ENCODE measurements at regions not wholly inside any gene's neighbourhood (a gene's known extent, or its start where the extent isn't known, plus 50 kb on each side); places are given as distances from the start of the nearest gene placed in this dataset.
"Not testable (repeated sequence)": the region's sequence is repeated elsewhere in the genome, so short reads cannot be mapped to it uniquely, and the experiment has no call there.

- no peaks in the 10 kb centered on the region for H3K4me1 ChIP-seq (ENCODE audit: control insufficient read depth, insufficient read depth, low read length)
- no peak overlapping the region for H3K4me3 ChIP-seq (ENCODE audit: low read depth, low read length)
- no peak overlapping the region for H3K27ac ChIP-seq (ENCODE audit: low read depth, low read length)
- no peaks in the 10 kb centered on the region for H3K27me3 ChIP-seq (ENCODE audit: control insufficient read depth, insufficient read depth, low read length)
- no peaks in the 10 kb centered on the region for H3K9me3 ChIP-seq (ENCODE audit: control insufficient read depth, insufficient read depth, low read length)
- H3K9ac ChIP-seq (ENCODE audit: low read depth, low read length): no peak overlapping the region
- no peaks in the 10 kb centered on the region for H3K36me3 ChIP-seq (ENCODE audit: control insufficient read depth, insufficient read depth, low read length)
Observed at GRCh38 chr3:56937580-56937979, 122.9 kb upstream of the SPATA12 start.

DNA sequence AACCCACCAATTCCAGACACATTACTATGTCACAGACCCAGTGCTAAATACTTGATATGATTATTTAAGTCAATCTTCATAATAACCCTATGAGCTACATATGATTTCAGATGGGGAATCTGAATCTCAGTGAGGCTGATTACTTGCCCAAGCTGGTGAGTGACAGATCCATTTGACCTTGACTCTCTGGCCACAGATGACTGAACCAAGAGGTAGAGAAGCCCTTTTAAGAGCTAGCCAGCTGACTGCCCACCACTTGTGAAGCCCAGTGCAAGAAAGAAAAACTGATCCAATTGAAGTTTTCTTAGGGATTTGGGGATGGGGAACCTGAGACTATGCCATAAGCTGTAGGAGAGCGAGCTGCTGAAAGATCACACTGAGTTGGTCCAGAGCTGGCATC is 124.7 kb upstream of the SPATA12 start:
- H3K9ac ChIP-seq (ENCODE audit: low read depth, low read length): no peak overlapping the region
- H3K4me1 ChIP-seq (ENCODE audit: control insufficient read depth, insufficient read depth, low read length): no peaks in the 10 kb centered on the region
- H3K4me3 ChIP-seq (ENCODE audit: low read depth, low read length): no peak overlapping the region
- H3K9me3 ChIP-seq (ENCODE audit: control insufficient read depth, insufficient read depth, low read length): no peaks in the 10 kb centered on the region
- no peaks in the 10 kb centered on the region for H3K27me3 ChIP-seq (ENCODE audit: control insufficient read depth, insufficient read depth, low read length)
- no peaks in the 10 kb centered on the region for H3K36me3 ChIP-seq (ENCODE audit: control insufficient read depth, insufficient read depth, low read length)
- no peak overlapping the region for H3K27ac ChIP-seq (ENCODE audit: low read depth, low read length)

GRCh38 chr3:56934481-56934880 is 126.0 kb upstream of the SPATA12 start:
- not testable (repeated sequence) for H3K36me3 ChIP-seq (ENCODE audit: control insufficient read depth, insufficient read depth, low read length); H3K4me3 ChIP-seq (ENCODE audit: low read depth, low read length); H3K4me1 ChIP-seq (ENCODE audit: control insufficient read depth, insufficient read depth, low read length); H3K27me3 ChIP-seq (ENCODE audit: control insufficient read depth, insufficient read depth, low read length); H3K9me3 ChIP-seq (ENCODE audit: control insufficient read depth, insufficient read depth, low read length); H3K27ac ChIP-seq (ENCODE audit: low read depth, low read length); H3K9ac ChIP-seq (ENCODE audit: low read depth, low read length)

GRCh38 chr3:56933803-56934202 is 126.7 kb upstream of the SPATA12 start:
- Histone ChIP-seq H3K27ac (ENCODE audit: low read depth, low read length) (no peak overlapping the region), H3K27me3 (ENCODE audit: control insufficient read depth, insufficient read depth, low read length) (no peaks in the 10 kb centered on the region), H3K4me1 (ENCODE audit: control insufficient read depth, insufficient read depth, low read length) (peaks cover 6% of the 10 kb centered on the region), H3K9me3 (ENCODE audit: control insufficient read depth, insufficient read depth, low read length) (no peaks in the 10 kb centered on the region), H3K36me3 (ENCODE audit: control insufficient read depth, insufficient read depth, low read length) (no peaks in the 10 kb centered on the region), H3K9ac (ENCODE audit: low read depth, low read length) (no peak overlapping the region), H3K4me3 (ENCODE audit: low read depth, low read length) (no peak overlapping the region)

GRCh38 chr3:56932866-56933265 is 127.6 kb upstream of the SPATA12 start:
- H3K27me3 ChIP-seq (ENCODE audit: control insufficient read depth, insufficient read depth, low read length): no peaks in the 10 kb centered on the region
- no peak overlapping the region for H3K9ac ChIP-seq (ENCODE audit: low read depth, low read length)
- H3K9me3 ChIP-seq (ENCODE audit: control insufficient read depth, insufficient read depth, low read length): no peaks in the 10 kb centered on the region
- no peaks in the 10 kb centered on the region for H3K36me3 ChIP-seq (ENCODE audit: control insufficient read depth, insufficient read depth, low read length)
- peaks cover 15% of the 10 kb centered on the region for H3K4me1 ChIP-seq (ENCODE audit: control insufficient read depth, insufficient read depth, low read length)
- H3K27ac ChIP-seq (ENCODE audit: low read depth, low read length): no peak overlapping the region
- H3K4me3 ChIP-seq (ENCODE audit: low read depth, low read length): no peak overlapping the region

GRCh38 chr3:56931836-56932235 is 128.6 kb upstream of the SPATA12 start:
- Histone ChIP-seq H3K27me3 (ENCODE audit: control insufficient read depth, insufficient read depth, low read length) (no peaks in the 10 kb centered on the region), H3K36me3 (ENCODE audit: control insufficient read depth, insufficient read depth, low read length) (no peaks in the 10 kb centered on the region), H3K9ac (ENCODE audit: low read depth, low read length) (no peak overlapping the region), H3K27ac (ENCODE audit: low read depth, low read length) (no peak overlapping the region), H3K4me1 (ENCODE audit: control insufficient read depth, insufficient read depth, low read length) (peaks cover 15% of the 10 kb centered on the region), H3K4me3 (ENCODE audit: low read depth, low read length) (no peak overlapping the region), H3K9me3 (ENCODE audit: control insufficient read depth, insufficient read depth, low read length) (no peaks in the 10 kb centered on the region)

DNA sequence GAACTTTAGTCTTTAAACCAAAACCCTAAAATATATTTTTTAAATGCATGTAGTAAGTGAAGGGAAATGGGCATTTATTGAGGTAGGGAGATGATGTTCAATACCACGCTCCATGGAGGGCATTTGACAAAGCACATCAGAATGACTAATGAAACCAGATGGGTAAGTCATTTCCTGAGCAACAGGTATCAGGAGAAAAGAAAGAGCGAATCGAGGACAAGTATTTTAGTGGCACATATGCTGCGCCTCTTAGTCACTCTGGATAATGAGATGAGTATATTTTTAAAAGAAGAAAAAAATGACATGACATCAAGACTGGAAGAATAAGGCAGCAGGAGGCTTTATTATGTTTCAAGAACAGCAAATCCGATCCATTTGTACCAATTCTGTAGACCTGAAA is 129.0 kb upstream of the ARHGEF3 start:
- H3K27ac ChIP-seq (ENCODE audit: low read depth, low read length): no peak overlapping the region

DNA sequence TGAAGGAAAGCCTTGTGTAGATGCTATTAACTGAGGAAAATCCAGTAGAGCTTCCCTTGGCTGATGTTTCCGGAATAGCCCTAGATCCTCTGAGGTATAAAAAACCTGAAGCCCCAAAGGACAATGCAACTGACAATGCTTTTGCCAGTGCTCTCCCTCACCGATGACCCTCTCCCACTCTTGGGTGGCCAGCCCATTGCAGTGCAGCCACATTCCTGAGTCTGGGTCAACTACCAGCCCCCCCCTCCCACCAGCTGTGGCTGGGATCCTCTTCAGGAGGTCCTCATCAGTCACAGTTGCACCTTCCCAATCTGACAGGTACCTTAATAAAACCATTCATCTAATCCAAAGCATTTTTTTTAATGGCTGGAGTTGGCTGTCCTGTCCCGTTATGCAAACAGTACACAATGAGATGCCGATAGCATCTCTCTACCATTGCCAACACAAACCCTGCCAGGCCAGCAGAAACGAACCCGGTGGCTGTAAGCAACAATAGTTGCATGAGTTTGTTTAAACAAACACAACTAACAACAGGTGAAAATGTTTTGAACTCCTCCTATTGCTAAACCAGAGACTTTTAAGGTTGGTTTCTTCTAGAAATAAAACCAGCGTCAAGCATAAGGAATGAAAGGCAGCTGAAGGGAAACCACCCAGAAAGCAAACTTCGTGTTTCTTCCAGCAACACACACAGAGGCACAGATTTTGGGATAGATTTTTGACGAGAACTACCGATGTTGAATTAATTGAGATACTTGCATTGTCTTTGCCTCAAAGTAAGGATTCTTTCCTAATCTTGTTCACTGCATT is 128.3 kb upstream of the ARHGEF3 start:
- Histone ChIP-seq H3K27ac (ENCODE audit: low read depth, low read length) (no peak overlapping the region), H3K4me3 (ENCODE audit: low read depth, low read length) (no peak overlapping the region)

More for the DNA sequence above, 129.0 kb upstream of the ARHGEF3 start:
- H3K27me3 ChIP-seq (ENCODE audit: control insufficient read depth, insufficient read depth, low read length): no peaks in the 10 kb centered on the region
- no peaks in the 10 kb centered on the region for H3K9me3 ChIP-seq (ENCODE audit: control insufficient read depth, insufficient read depth, low read length)
- peaks cover 15% of the 10 kb centered on the region for H3K4me1 ChIP-seq (ENCODE audit: control insufficient read depth, insufficient read depth, low read length)
- no peak overlapping the region for H3K9ac ChIP-seq (ENCODE audit: low read depth, low read length)
- H3K36me3 ChIP-seq (ENCODE audit: control insufficient read depth, insufficient read depth, low read length): no peaks in the 10 kb centered on the region
- no peak overlapping the region for H3K4me3 ChIP-seq (ENCODE audit: low read depth, low read length)

DNA sequence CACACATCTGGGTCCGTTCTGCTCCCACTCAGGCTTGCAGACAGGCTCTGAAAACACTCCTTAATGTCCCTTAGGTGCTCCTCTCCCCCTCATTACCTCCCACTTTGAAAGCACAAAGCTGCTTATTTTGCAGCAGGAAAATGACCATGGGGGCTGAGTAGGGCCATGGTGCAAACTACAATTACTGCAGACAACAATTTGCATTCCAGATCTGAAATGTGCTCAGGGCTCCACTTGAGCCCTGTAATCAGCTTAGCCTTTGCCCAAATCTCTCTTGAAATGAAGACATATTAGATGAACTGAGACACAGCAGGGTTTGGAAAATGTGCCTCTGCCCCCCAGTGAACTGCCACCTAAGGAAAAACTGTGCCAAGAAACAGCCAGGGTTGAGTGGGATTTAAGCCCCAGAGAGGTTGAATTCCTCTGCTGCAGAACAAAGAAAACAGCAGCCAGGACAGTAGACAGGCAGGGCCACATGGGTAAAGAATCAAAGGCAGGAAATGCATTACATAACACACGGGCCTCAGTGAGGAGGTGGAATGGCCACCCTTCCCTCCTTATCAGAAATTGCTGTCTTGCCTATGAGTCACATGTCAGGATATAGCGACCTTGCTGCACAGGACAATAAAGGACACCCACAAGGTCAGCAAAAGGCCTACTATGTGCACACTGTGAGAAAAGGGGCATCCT is 126.8 kb upstream of the ARHGEF3 start:
- H3K4me3 ChIP-seq (ENCODE audit: low read depth, low read length): no peak overlapping the region
- H3K9me3 ChIP-seq (ENCODE audit: control insufficient read depth, insufficient read depth, low read length): no peaks in the 10 kb centered on the region
- peaks cover 20% of the 10 kb centered on the region for H3K4me1 ChIP-seq (ENCODE audit: control insufficient read depth, insufficient read depth, low read length)
- H3K27me3 ChIP-seq (ENCODE audit: control insufficient read depth, insufficient read depth, low read length): no peaks in the 10 kb centered on the region
- H3K36me3 ChIP-seq (ENCODE audit: control insufficient read depth, insufficient read depth, low read length): no peaks in the 10 kb centered on the region
- no peak overlapping the region for H3K9ac ChIP-seq (ENCODE audit: low read depth, low read length)
- H3K27ac ChIP-seq (ENCODE audit: low read depth, low read length): peak overlapping the region; percentile 63

More for the DNA sequence above, 128.3 kb upstream of the ARHGEF3 start:
- no peaks in the 10 kb centered on the region for H3K9me3 ChIP-seq (ENCODE audit: control insufficient read depth, insufficient read depth, low read length)
- H3K4me1 ChIP-seq (ENCODE audit: control insufficient read depth, insufficient read depth, low read length): peaks cover 15% of the 10 kb centered on the region
- no peaks in the 10 kb centered on the region for H3K27me3 ChIP-seq (ENCODE audit: control insufficient read depth, insufficient read depth, low read length)
- H3K36me3 ChIP-seq (ENCODE audit: control insufficient read depth, insufficient read depth, low read length): no peaks in the 10 kb centered on the region
- no peak overlapping the region for H3K9ac ChIP-seq (ENCODE audit: low read depth, low read length)

DNA sequence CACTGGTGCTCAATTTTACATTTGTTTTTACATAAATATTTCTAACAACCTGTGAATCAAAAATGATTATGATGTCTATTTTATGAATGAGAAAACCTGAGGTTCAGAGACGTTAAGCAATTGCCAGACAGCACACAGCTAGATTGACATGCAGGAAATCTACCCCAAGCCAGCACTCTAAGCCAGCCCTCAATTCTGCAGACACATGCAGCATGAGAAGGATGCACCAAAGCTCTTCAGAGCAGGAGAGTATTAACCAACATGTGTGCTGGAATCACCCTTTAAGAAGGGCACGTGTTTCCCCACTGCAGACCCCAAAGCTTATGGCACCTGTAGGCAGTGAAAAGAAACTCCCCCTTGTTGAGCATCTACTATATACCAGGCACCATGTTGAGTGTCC is 126.1 kb upstream of the ARHGEF3 start:
- Histone ChIP-seq H3K9ac (ENCODE audit: low read depth, low read length) (no peak overlapping the region), H3K27me3 (ENCODE audit: control insufficient read depth, insufficient read depth, low read length) (no peaks in the 10 kb centered on the region), H3K9me3 (ENCODE audit: control insufficient read depth, insufficient read depth, low read length) (no peaks in the 10 kb centered on the region), H3K4me3 (ENCODE audit: low read depth, low read length) (no peak overlapping the region), H3K27ac (ENCODE audit: low read depth, low read length) (no peak overlapping the region), H3K36me3 (ENCODE audit: control insufficient read depth, insufficient read depth, low read length) (no peaks in the 10 kb centered on the region), H3K4me1 (ENCODE audit: control insufficient read depth, insufficient read depth, low read length) (peaks cover 21% of the 10 kb centered on the region)

- Histone ChIP-seq H3K4me1 (ENCODE audit: control insufficient read depth, insufficient read depth, low read length) (peaks cover 21% of the 10 kb centered on the region), H3K9me3 (ENCODE audit: control insufficient read depth, insufficient read depth, low read length) (no peaks in the 10 kb centered on the region), H3K27me3 (ENCODE audit: control insufficient read depth, insufficient read depth, low read length) (no peaks in the 10 kb centered on the region), H3K9ac (ENCODE audit: low read depth, low read length) (no peak overlapping the region), H3K4me3 (ENCODE audit: low read depth, low read length) (no peak overlapping the region), H3K36me3 (ENCODE audit: control insufficient read depth, insufficient read depth, low read length) (no peaks in the 10 kb centered on the region), H3K27ac (ENCODE audit: low read depth, low read length) (no peak overlapping the region)
Observed at GRCh38 chr3:56926947-56927282, 125.2 kb upstream of the ARHGEF3 start.

All from HUES48 (cell line).